GM12892 (cell line): ENCODE measurements at regions not wholly inside any gene's neighbourhood (a gene's known extent, or its start where the extent isn't known, plus 50 kb on each side); places are given as distances from the start of the nearest gene placed in this dataset.

Source experiments
- DNase-seq: peaks from one replicate; pipeline ENCODE4 v3.0.0; 2011; ENCODE audit not compliant: insufficient read length
- FAIRE-seq: peaks from 2 replicates; lab custom pipeline; 2011; peaks lifted over from hg19 to GRCh38; lab: Jason Lieb, UNC
- POLR2A ChIP-seq: IDR thresholded peaks from 2 replicates; pipeline ENCODE4 v1.6.1; 2011; ENCODE audit warnings: low read depth, low read length, control low read depth
- POLR2AphosphoS5 ChIP-seq: IDR thresholded peaks from 2 replicates; pipeline ENCODE4 v1.6.1; 2011; ENCODE audit warnings: low read depth, low read length, control low read depth
- TAF1 ChIP-seq: IDR thresholded peaks from 2 replicates; pipeline ENCODE4 v1.6.1; 2011; ENCODE audit warnings: low read depth, mild to moderate bottlenecking, control low read depth, low read length, borderline replicate concordance

- DNase-seq (no peak), FAIRE-seq (no peak)
- TF ChIP-seq POLR2A (no peak), POLR2AphosphoS5 (no peak)
These were observed 369.3 kb downstream of the PBX1 start for GRCh38 chr1:164928232-164928812.

- DNase-seq: no peak
- TF ChIP-seq POLR2AphosphoS5 (no peak), POLR2A (no peak), TAF1 (no peak)
These were observed 367.1 kb downstream of the PBX1 start for GRCh38 chr1:164926107-164926506.

GRCh38 chr1:164922585-164922984, 363.6 kb downstream of the PBX1 start:
- FAIRE-seq: no peak
- DNase-seq: no peak
- no peak for TF ChIP-seq TAF1
- TF ChIP-seq POLR2A: no peak
- no peak for TF ChIP-seq POLR2AphosphoS5

More at GRCh38 chr1:164926107-164926506, 367.1 kb downstream of the PBX1 start:
- FAIRE-seq: no peak

GRCh38 chr1:164921493-164921892, 362.5 kb downstream of the PBX1 start:
- FAIRE-seq: no peak
- no peak for TF ChIP-seq POLR2A
- no peak for TF ChIP-seq POLR2AphosphoS5
- no peak for TF ChIP-seq TAF1
- no peak for DNase-seq

- no peak for TF ChIP-seq POLR2AphosphoS5
- TF ChIP-seq POLR2A: no peak
- TF ChIP-seq TAF1: no peak
- FAIRE-seq (no peak), DNase-seq (no peak)
These were observed 359.2 kb downstream of the PBX1 start for GRCh38 chr1:164918140-164918539.

- no peak for TF ChIP-seq POLR2AphosphoS5
- TF ChIP-seq TAF1: no peak
- TF ChIP-seq POLR2A: no peak
- DNase-seq: no peak
- no peak for FAIRE-seq
These were observed 355.2 kb downstream of the PBX1 start for GRCh38 chr1:164914208-164914607.

GRCh38 chr1:164912290-164912689, 353.3 kb downstream of the PBX1 start:
- TF ChIP-seq TAF1 (no peak), POLR2A (no peak)
- DNase-seq (no peak), FAIRE-seq (no peak)

- FAIRE-seq (no peak), DNase-seq (no peak)
- TF ChIP-seq TAF1 (no peak), POLR2A (no peak), POLR2AphosphoS5 (no peak)
These were observed 351.7 kb downstream of the PBX1 start for GRCh38 chr1:164910671-164911070.

GRCh38 chr1:164907666-164908065, 348.7 kb downstream of the PBX1 start:
- no peak for TF ChIP-seq POLR2A
- no peak for TF ChIP-seq TAF1
- TF ChIP-seq POLR2AphosphoS5: no peak
- no peak for FAIRE-seq
- DNase-seq: no peak

GRCh38 chr1:164905869-164906268, 346.9 kb downstream of the PBX1 start:
- DNase-seq (no peak), FAIRE-seq (no peak)
- TF ChIP-seq TAF1: no peak
- TF ChIP-seq POLR2AphosphoS5: no peak
- no peak for TF ChIP-seq POLR2A

GRCh38 chr1:164902491-164902890, 343.5 kb downstream of the PBX1 start:
- FAIRE-seq: no peak
- DNase-seq: no peak
- no peak for TF ChIP-seq TAF1
- TF ChIP-seq POLR2A: no peak
- no peak for TF ChIP-seq POLR2AphosphoS5
